ENCODE measurements at regions not wholly inside any gene's neighbourhood (a gene's known extent, or its start where the extent isn't known, plus 50 kb on each side); places are given as distances from the start of the nearest gene placed in this dataset.
"Not testable (repeated sequence)": the region's sequence is repeated elsewhere in the genome, so short reads cannot be mapped to it uniquely, and the experiment has no call there.

DNA sequence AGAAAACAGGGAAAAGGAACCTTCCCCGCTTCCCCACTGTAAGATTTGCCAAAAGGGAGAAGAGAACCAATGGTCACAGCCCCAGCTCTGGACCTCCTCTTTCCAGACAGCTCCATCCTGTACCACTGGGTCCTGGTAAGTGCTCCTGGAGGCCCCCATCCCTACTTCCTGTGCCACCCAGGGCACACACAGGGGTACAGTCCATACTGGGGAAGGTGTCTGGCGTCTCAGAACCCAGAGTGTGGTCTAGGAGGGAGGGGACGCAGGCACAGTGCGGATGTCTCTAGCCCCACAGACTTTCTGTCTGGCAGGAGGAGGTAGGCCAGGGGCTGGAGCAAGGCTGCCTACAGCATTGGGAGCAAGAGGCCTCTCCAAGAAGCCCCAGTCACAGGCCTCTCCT lies 213.3 kb upstream of the IGFBP3 start:
- DNase-seq (ENCODE audit: low spot score), result no peak

DNA sequence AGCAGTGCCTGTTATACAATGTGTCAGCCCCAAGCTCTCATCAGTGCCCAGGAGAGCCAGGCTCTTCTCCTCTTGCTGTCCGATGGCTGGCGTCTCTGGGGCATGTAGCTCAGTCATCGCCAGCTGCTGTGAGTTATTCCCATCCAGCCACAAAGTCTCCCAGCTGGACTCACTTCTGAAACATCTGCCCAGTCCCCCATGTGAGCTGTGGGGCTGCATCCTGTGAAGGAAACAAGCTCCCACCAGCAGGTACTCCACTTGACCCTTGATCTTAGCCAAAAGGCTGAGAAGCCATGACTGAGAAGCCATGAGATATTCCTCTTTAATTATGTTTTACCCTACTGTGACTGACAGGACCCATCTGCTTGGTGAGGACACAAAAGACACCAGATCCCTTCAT lies 212.7 kb upstream of the IGFBP3 start:
- no peak for DNase-seq (ENCODE audit: low spot score)

- no peak for DNase-seq (ENCODE audit: low spot score)
Measured at GRCh38 chr7:46133072-46133471, 212.0 kb upstream of the IGFBP3 start.

GRCh38 chr7:46131916-46132795 lies 211.1 kb upstream of the IGFBP3 start:
- DNase-seq (ENCODE audit: low spot score), result no peak

DNA sequence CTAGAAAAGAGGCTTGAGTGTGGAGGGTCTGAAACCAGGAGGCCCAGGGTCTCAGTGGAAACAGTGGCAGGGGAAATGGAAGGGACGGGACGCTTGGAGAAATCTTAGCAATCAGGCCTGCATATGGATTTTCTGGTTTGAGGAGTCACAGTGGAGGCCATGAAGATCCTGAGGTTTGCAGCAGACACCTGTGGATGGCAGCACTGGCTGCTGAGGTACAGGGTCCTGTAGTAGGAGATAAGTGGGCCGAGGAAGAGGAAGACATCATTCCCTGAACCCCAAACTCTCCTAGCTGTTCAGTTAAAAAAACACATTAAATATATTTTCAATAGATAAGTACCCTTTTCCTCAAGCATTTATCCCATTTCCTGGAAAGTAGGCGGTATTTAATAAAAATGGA lies 208.8 kb upstream of the IGFBP3 start:
- DNase-seq (ENCODE audit: low spot score), result no peak

DNA sequence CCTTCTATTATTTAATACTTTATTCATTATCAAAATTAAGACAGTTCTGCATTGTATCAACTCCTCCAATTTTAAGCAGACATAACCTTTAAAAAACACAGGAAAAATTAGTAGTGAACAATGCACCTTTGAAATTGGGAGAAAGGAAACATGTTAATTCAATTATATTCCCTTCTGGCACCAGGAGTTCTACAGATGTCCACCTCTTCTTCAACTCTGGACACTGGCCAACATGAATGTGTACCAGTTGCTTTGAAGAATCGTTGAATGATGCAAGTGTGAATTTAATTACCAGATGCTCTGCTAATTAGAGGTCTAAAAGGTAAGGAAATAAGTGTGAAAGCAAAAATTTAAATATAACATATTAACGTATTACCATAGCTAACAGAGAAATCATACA lies 206.7 kb upstream of the IGFBP3 start:
- DNase-seq (ENCODE audit: low spot score), result no peak

GRCh38 chr7:46126675-46127300 lies 205.7 kb upstream of the IGFBP3 start:
- DNase-seq (ENCODE audit: low spot score), result no peak

DNA sequence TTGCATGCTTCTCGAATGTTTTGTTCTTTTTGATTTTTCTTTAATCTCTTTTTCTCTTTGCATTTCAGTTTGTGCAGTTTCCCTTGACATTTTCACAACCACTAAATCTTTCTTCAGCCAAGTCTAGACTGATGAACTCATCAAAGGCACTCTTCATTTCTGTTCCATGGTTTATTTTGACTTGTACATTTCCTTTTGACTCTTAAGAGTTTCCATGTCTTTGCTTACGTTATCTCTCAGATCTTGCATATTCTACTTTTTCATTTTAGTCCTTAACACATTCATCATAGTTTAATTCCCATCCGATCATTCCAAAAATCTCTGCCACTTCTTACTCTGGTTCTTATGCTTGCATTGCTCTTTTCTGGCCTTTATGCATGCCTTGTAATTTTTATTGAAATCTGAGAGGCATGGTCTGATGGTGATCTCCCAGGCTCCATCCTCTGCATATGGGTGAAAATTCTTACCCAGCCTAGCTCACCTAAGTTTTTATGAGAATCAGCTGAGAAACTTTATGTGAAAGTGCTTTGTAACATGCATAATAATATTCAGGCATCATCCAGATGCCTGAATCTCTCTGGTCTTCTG lies 202.8 kb upstream of the IGFBP3 start:
- DNase-seq (ENCODE audit: low spot score), result no peak

GRCh38 chr7:46115410-46115809 lies 194.3 kb upstream of the IGFBP3 start:
- no peak for DNase-seq (ENCODE audit: low spot score)

GRCh38 chr7:46109437-46109836 lies 188.4 kb upstream of the IGFBP3 start:
- DNase-seq (ENCODE audit: low spot score), result no peak

DNA sequence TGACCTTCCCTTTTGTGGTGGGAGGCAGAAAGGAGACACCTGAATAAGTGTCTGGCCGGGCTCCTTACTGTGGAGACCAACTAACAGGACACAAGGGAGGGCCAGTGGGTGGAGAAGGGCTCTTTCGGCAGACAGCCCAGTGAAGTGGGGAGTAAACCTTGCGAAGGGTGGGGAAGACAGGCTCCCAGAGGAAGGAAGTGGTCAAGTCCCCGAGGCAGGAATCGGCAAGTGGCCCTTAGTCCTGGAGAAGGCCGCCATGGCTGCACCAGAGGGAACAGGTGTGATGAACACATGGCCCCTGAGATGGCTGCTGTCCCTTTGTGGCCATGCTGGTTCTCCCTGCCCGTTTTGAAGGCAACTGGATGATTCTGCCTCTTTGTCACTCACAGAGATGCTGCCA lies 187.2 kb upstream of the IGFBP3 start:
- DNase-seq (ENCODE audit: low spot score), result no peak

GRCh38 chr7:46107610-46108217 lies 186.6 kb upstream of the IGFBP3 start:
- DNase-seq (ENCODE audit: low spot score), result no peak

DNA sequence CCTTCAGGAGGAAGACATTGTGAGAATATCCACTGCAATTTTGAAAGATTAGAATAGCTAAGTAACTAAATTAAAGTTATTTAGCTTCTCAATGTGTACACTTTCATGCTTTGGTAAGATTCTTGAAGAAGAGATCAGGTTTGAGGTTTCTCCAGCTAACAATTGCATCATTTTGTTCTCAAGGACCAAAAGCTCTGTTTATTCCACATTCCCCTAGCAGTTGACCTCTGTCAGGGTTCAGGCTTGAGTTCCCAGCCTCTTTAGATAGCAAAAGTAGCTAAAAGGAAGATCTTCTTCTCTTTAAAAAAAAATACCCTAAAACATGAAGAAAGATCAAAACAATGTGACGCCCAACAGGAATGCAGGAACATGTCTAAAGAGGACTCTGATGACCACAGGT lies 179.4 kb upstream of the IGFBP3 start:
- DNase-seq (ENCODE audit: low spot score), result no peak

GRCh38 chr7:46099076-46099475 lies 178.0 kb upstream of the IGFBP3 start:
- DNase-seq (ENCODE audit: low spot score), result no peak

- no peak for DNase-seq (ENCODE audit: low spot score)
Measured at GRCh38 chr7:46091071-46091470, 170.0 kb upstream of the IGFBP3 start.

- no peak for DNase-seq (ENCODE audit: low spot score)
Measured at GRCh38 chr7:46089281-46089680, 168.2 kb upstream of the IGFBP3 start.

- DNase-seq (ENCODE audit: low spot score), result not testable (repeated sequence)
Measured at GRCh38 chr7:46088486-46088885, 167.4 kb upstream of the IGFBP3 start.

GRCh38 chr7:46080595-46081159 lies 159.6 kb upstream of the IGFBP3 start:
- DNase-seq (ENCODE audit: low spot score), result no peak

- DNase-seq (ENCODE audit: low spot score), result no peak
Measured at GRCh38 chr7:46079421-46079820, 158.3 kb upstream of the IGFBP3 start.

GRCh38 chr7:46076527-46076926 lies 155.5 kb upstream of the IGFBP3 start:
- no peak for DNase-seq (ENCODE audit: low spot score)

- no peak for DNase-seq (ENCODE audit: low spot score)
Measured at GRCh38 chr7:46072722-46073121, 151.7 kb upstream of the IGFBP3 start.

GRCh38 chr7:46071601-46072000 lies 150.5 kb upstream of the IGFBP3 start:
- DNase-seq (ENCODE audit: low spot score), result no peak

GRCh38 chr7:46071076-46071475 lies 150.0 kb upstream of the IGFBP3 start:
- no peak for DNase-seq (ENCODE audit: low spot score)
